Aorta (tissue), 5 donors: ENCODE measurements at regions not wholly inside any gene's neighbourhood (a gene's known extent, or its start where the extent isn't known, plus 50 kb on each side); places are given as distances from the start of the nearest gene placed in this dataset.

Experiments used
- ATAC-seq: fragments of 200-7000 bp; cut with Tn5 transposase; one replicate; pipeline ENCODE4 v1.9.1; 2022; ENCODE audit warnings: moderate library complexity; ENCODE audit not compliant: low FRiP score
- DNase-seq, 2 donors: peaks; one replicate each; pipeline ENCODE4 v3.0.0-alpha.2; 2020
- H3K27ac ChIP-seq, 2 donors: one replicate each; pipeline ENCODE4 v1.5.1; 2013; ENCODE audit warnings: low read length in 2 of 2, mild to moderate bottlenecking in 2 of 2, moderate library complexity in 2 of 2, control low read depth in 1 of 2, inconsistent platforms in 1 of 2, low read depth in 1 of 2
- H3K27me3 ChIP-seq, 2 donors: one replicate each; pipeline ENCODE4 v1.6.1; 2013; ENCODE audit warnings: control low read depth in 1 of 2, low read length in 1 of 2, mild to moderate bottlenecking in 1 of 2, moderate library complexity in 1 of 2; ENCODE audit not compliant: insufficient read depth in 2 of 2, control insufficient read depth in 1 of 2
- H3K36me3 ChIP-seq, 2 donors: one replicate each; pipeline ENCODE4 v1.6.1; 2013; ENCODE audit warnings: control low read depth in 1 of 2, low read length in 1 of 2, mild to moderate bottlenecking in 1 of 2; ENCODE audit not compliant: insufficient read depth in 2 of 2, control insufficient read depth in 1 of 2
- H3K4me1 ChIP-seq, 2 donors: one replicate each; pipeline ENCODE4 v1.6.1; 2013; ENCODE audit warnings: low read length in 2 of 2, control low read depth in 1 of 2, mild to moderate bottlenecking in 1 of 2, moderate library complexity in 1 of 2; ENCODE audit not compliant: insufficient read depth in 2 of 2, control insufficient read depth in 1 of 2
- H3K4me3 ChIP-seq, 2 donors: one replicate each; pipeline ENCODE4 v1.5.1; 2013; ENCODE audit warnings: low read length in 2 of 2, control low read depth in 1 of 2, mild to moderate bottlenecking in 1 of 2
- H3K9me3 ChIP-seq: one replicate; pipeline ENCODE4 v1.6.1; 2013; ENCODE audit warnings: mild to moderate bottlenecking, low read length; ENCODE audit not compliant: control insufficient read depth
- WGBS, 2 donors: extraction: QIAGEN DNeasy Blood & Tissue Kit; methylation state at CpG; one replicate each; pipeline ENCODE4 v1.1.7; 2013; 5-methylcytosine and 5-hydroxymethylcytosine counted together
- intact Hi-C, 2 donors: fragments of 100-400 bp; cut with DNase I; formaldehyde crosslinking; loops; one replicate each; pipeline versions ENCODE4 v1.14.2 to v1.15.0; 2022
- donor health status: healthy with polysubstance abuse.
- donor health status: Bipolar disorder and iron deficiency.
- donor health status: DM: no; HTN: no; CAD: no.
- donor health status: DM: no; HTN: no; CAD: no.
- donor health status: DM: yes; HTN: yes; CAD: no.

GRCh38 chr12:130054803-130055202, 107.5 kb upstream of the FZD10 start:
- no peaks in the 10 kb centered on the region for H3K4me1 ChIP-seq
- 90 to 93% methylated on average over 5 of the region's 5 CpGs for WGBS, 2 donors
- intact Hi-C loops: no loop called here
- ATAC-seq (no peak), DNase-seq (no peak)
- no peaks in the 10 kb centered on the region for H3K27me3 ChIP-seq
- H3K27ac ChIP-seq: no peak overlapping the region
- H3K9me3 ChIP-seq: no peaks in the 10 kb centered on the region
- H3K36me3 ChIP-seq: no peaks in the 10 kb centered on the region
- H3K4me3 ChIP-seq: no peak overlapping the region

- no peak overlapping the region for H3K4me3 ChIP-seq
- no peak overlapping the region for H3K27ac ChIP-seq
- no peaks in the 10 kb centered on the region for H3K36me3 ChIP-seq
- no peaks in the 10 kb centered on the region for H3K27me3 ChIP-seq
- intact Hi-C loops: no loop called here
- no peak for ATAC-seq
- H3K9me3 ChIP-seq: no peaks in the 10 kb centered on the region
- H3K4me1 ChIP-seq: no peaks in the 10 kb centered on the region
- 63 to 69% methylated on average over 13 of the region's 13 CpGs for WGBS, 2 donors
- no peak for DNase-seq
Observed at GRCh38 chr12:130058926-130059472, 103.3 kb upstream of the FZD10 start.

- ATAC-seq (no peak), DNase-seq (no peak)
- no peaks in the 10 kb centered on the region for H3K36me3 ChIP-seq
- no peak overlapping the region for H3K27ac ChIP-seq
- no peaks in the 10 kb centered on the region for H3K9me3 ChIP-seq
- H3K4me3 ChIP-seq: no peak overlapping the region
- intact Hi-C loops: no loop called here
- WGBS, 2 donors: 77 to 81% methylated on average over 9 of the region's 9 CpGs
- H3K27me3 ChIP-seq: no peaks in the 10 kb centered on the region
- no peaks in the 10 kb centered on the region for H3K4me1 ChIP-seq
Observed at GRCh38 chr12:130063866-130064265, 98.4 kb upstream of the FZD10 start.

GRCh38 chr12:130064999-130065398, 97.3 kb upstream of the FZD10 start:
- intact Hi-C loops: no loop called here
- WGBS, 2 donors: 62 to 63% methylated on average over 4 of the region's 4 CpGs
- H3K4me3 ChIP-seq: no peak overlapping the region

GRCh38 chr12:130066742-130067141, 95.5 kb upstream of the FZD10 start:
- DNase-seq (peak in 1 of 2 donors; percentile 59), ATAC-seq (no peak)
- Histone ChIP-seq H3K9me3 (no peaks in the 10 kb centered on the region), H3K4me1 (no peaks in the 10 kb centered on the region), H3K27ac (no peak overlapping the region), H3K4me3 (no peak overlapping the region), H3K36me3 (no peaks in the 10 kb centered on the region), H3K27me3 (no peaks in the 10 kb centered on the region)
- intact Hi-C loops: no loop called here
- 72 to 83% methylated on average over 5 of the region's 5 CpGs for WGBS, 2 donors

More at GRCh38 chr12:130064999-130065398, 97.3 kb upstream of the FZD10 start:
- Histone ChIP-seq H3K9me3 (no peaks in the 10 kb centered on the region), H3K27ac (no peak overlapping the region), H3K36me3 (no peaks in the 10 kb centered on the region), H3K27me3 (no peaks in the 10 kb centered on the region), H3K4me1 (no peaks in the 10 kb centered on the region)
- DNase-seq: no peak
- no peak for ATAC-seq

- no peak for ATAC-seq
- H3K27me3 ChIP-seq: no peaks in the 10 kb centered on the region
- H3K4me1 ChIP-seq: no peaks in the 10 kb centered on the region
- H3K36me3 ChIP-seq: no peaks in the 10 kb centered on the region
- no peak for DNase-seq
- intact Hi-C loops: no loop called here
- no peaks in the 10 kb centered on the region for H3K9me3 ChIP-seq
- H3K4me3 ChIP-seq: no peak overlapping the region
- WGBS, 2 donors: 74 to 79% methylated on average over 11 of the region's 11 CpGs
- no peak overlapping the region for H3K27ac ChIP-seq
Observed at GRCh38 chr12:130068741-130069140, 93.5 kb upstream of the FZD10 start.

GRCh38 chr12:130070126-130070611, 92.1 kb upstream of the FZD10 start:
- H3K4me3 ChIP-seq: no peak overlapping the region
- intact Hi-C loops: no loop called here

GRCh38 chr12:130073721-130074120, 88.5 kb upstream of the FZD10 start:
- H3K27me3 ChIP-seq: no peaks in the 10 kb centered on the region
- DNase-seq (no peak), ATAC-seq (no peak)
- intact Hi-C loops: no loop called here
- no peak overlapping the region for H3K4me3 ChIP-seq
- H3K4me1 ChIP-seq: no peaks in the 10 kb centered on the region
- WGBS, 2 donors: 75 to 76% methylated on average over 3 of the region's 3 CpGs
- no peaks in the 10 kb centered on the region for H3K9me3 ChIP-seq
- H3K36me3 ChIP-seq: no peaks in the 10 kb centered on the region
- H3K27ac ChIP-seq: no peak overlapping the region

More at GRCh38 chr12:130070126-130070611, 92.1 kb upstream of the FZD10 start:
- ATAC-seq (no peak), DNase-seq (no peak)
- WGBS, 2 donors: 21 to 24% methylated on average over 21 of the region's 21 CpGs
- Histone ChIP-seq H3K27me3 (no peaks in the 10 kb centered on the region), H3K27ac (no peak overlapping the region), H3K36me3 (no peaks in the 10 kb centered on the region), H3K4me1 (no peaks in the 10 kb centered on the region), H3K9me3 (no peaks in the 10 kb centered on the region)

- H3K36me3 ChIP-seq: no peaks in the 10 kb centered on the region
- no peaks in the 10 kb centered on the region for H3K27me3 ChIP-seq
- no peak overlapping the region for H3K27ac ChIP-seq
- H3K4me1 ChIP-seq: no peaks in the 10 kb centered on the region
- intact Hi-C loops: no loop called here
- 89% methylated on average over 8 of the region's 8 CpGs for WGBS, 2 donors
- DNase-seq (peak in 1 of 2 donors; percentile 43), ATAC-seq (no peak)
- no peak overlapping the region for H3K4me3 ChIP-seq
- no peaks in the 10 kb centered on the region for H3K9me3 ChIP-seq
Observed at GRCh38 chr12:130074661-130075406, 87.4 kb upstream of the FZD10 start.
